ENCODE measurements at regions not wholly inside any gene's neighbourhood (a gene's known extent, or its start where the extent isn't known, plus 50 kb on each side); places are given as distances from the start of the nearest gene placed in this dataset.

DNA sequence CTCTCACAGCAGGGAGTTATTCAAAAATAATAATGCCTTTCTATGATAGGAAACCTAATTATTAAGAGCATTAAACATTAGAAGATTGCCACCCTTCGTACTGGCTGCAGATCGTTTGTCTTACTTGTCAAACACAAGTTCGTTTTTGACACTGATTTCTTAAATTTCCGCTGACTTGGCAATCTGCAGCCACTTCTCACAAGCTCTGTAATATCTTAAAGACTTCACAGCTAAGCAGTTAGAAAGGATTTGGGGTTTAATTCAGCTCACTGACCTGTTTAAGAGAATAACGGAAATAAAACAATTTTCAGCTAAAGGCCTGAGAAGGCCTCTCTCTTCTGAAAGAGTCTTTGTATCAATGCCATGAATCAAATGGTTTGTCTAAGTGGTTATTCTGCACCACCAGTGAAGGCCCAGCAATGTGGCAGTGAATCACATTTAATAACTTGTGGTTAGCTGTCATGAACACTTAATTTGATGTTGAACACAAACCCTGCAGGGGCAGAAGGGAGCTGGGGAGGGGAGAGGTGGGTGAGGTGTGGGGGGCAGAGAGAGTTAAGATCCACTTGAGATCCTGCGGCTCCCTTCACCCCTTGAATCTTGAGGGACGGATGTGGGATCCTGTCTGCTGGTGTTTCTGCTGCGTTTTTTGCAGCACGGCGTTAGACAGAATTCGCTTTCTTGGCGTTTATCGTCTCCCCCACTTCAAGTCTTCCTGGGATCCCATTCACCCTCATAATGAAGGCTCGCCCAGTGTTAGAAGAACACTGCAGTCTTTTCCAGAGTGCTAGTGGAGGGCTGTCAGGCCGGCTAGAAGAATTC, 145.4 kb upstream of the SATB2 start (continued):
- TF ChIP-seq JUNB (IDR thresholded peaks at IDR 0.05) (no peak), BRCA1 (IDR thresholded peaks at IDR 0.05; ENCODE audit: low read depth, low read length) (no peak)
- TF ChIP-seq, protein P1, sequence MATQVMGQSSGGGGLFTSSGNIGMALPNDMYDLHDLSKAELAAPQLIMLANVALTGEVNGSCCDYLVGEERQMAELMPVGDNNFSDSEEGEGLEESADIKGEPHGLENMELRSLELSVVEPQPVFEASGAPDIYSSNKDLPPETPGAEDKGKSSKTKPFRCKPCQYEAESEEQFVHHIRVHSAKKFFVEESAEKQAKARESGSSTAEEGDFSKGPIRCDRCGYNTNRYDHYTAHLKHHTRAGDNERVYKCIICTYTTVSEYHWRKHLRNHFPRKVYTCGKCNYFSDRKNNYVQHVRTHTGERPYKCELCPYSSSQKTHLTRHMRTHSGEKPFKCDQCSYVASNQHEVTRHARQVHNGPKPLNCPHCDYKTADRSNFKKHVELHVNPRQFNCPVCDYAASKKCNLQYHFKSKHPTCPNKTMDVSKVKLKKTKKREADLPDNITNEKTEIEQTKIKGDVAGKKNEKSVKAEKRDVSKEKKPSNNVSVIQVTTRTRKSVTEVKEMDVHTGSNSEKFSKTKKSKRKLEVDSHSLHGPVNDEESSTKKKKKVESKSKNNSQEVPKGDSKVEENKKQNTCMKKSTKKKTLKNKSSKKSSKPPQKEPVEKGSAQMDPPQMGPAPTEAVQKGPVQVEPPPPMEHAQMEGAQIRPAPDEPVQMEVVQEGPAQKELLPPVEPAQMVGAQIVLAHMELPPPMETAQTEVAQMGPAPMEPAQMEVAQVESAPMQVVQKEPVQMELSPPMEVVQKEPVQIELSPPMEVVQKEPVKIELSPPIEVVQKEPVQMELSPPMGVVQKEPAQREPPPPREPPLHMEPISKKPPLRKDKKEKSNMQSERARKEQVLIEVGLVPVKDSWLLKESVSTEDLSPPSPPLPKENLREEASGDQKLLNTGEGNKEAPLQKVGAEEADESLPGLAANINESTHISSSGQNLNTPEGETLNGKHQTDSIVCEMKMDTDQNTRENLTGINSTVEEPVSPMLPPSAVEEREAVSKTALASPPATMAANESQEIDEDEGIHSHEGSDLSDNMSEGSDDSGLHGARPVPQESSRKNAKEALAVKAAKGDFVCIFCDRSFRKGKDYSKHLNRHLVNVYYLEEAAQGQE (IDR thresholded peaks at IDR 0.05; ENCODE audit: low read depth, low read length), result no peak

DNA sequence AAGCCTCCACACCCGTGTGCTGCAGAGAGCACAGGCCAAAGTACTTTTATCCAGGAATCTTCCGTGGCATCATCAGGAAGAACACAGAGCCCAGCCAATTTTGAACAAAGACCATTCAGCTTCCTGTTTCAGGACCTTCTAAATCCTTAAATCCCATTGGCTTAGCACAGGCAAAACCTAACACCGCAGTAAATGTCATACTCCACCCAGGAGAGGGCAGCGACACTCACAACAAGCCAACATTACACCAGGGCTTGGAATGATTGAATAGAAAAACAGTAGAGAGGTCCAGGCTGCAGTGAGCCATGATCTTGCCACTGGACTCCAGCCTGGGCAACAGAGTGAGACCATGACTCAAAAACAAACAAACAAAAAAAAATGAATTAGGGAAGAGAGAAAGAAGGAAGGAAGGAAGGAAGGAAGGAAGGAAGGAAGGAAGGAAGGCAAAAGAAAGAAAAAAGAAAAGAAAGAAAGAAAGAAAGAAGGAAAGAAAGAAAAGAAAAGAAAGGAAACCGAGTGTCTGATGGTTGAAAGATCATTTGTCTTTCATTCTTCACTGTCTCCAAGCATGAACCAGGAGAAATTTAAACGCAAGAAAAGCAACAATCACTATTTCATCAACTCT, 144.6 kb upstream of the SATB2 start:
- Histone ChIP-seq H3K27ac (ENCODE audit: control insufficient read depth, insufficient read depth) (no peak overlapping the region), H3K9me3 (replicated peaks; ENCODE audit: control insufficient read depth, insufficient read depth, low read length) (no peaks in the 10 kb centered on the region), H3K27me3 (replicated peaks in 1 of 2; ENCODE audit: control insufficient read depth in 2 of 2, insufficient read depth in 2 of 2, low read length in 1 of 2) (no peaks in the 10 kb centered on the region; a peak in 1 of 4 replicates), H4K20me1 (ENCODE audit: control insufficient read depth, insufficient read depth) (no peaks in the 10 kb centered on the region), H3K36me3 (ENCODE audit: control insufficient read depth in 2 of 2, insufficient read depth in 2 of 2, low read length in 1 of 2) (no peaks in the 10 kb centered on the region), H3K9ac (ENCODE audit: control insufficient read depth, insufficient read depth, low read length) (no peak overlapping the region), H3K79me2 (ENCODE audit: control insufficient read depth, insufficient read depth, low read length) (no peaks in the 10 kb centered on the region), H3K4me2 (ENCODE audit: control insufficient read depth, insufficient read depth) (no peak overlapping the region), H2AFZ (ENCODE audit: control insufficient read depth, low read depth, low read length) (no peak overlapping the region), H3K4me1 (ENCODE audit: control insufficient read depth, insufficient read depth, low read length) (no peaks in the 10 kb centered on the region), H3K4me3 (no peak overlapping the region)
- RAD21 ChIA-PET (ENCODE audit: unreplicated experiment), result no interaction called here
- DNase-seq (ENCODE audit: low read depth, low spot score) (no peak), FAIRE-seq (no peak), ATAC-seq (no peak)
- in situ Hi-C loops (cut with MboI), result no loop called here
- SMC1A ChIA-PET (ENCODE audit: uncharacterized antibody, unreplicated experiment), result interaction anchor here (0.6 kb wide), 1 partner anchor 93 kb away, joined by 4 read pairs; no protein-coding TSS in a partner anchor
- intact Hi-C loops (cut with micrococcal nuclease; ENCODE audit: unreplicated experiment), result no loop called here
- no peak for TF ChIP-seq NFYA (IDR thresholded peaks at IDR 0.05; ENCODE audit: borderline replicate concordance, low read depth, low read length)
- peak; percentile 25; the same call in 1 of the 2 replicates for TF ChIP-seq RAD21 (IDR thresholded peaks at IDR 0.05; ENCODE audit: insufficient read depth, low read depth, low read length)
- TF ChIP-seq, protein P2, sequence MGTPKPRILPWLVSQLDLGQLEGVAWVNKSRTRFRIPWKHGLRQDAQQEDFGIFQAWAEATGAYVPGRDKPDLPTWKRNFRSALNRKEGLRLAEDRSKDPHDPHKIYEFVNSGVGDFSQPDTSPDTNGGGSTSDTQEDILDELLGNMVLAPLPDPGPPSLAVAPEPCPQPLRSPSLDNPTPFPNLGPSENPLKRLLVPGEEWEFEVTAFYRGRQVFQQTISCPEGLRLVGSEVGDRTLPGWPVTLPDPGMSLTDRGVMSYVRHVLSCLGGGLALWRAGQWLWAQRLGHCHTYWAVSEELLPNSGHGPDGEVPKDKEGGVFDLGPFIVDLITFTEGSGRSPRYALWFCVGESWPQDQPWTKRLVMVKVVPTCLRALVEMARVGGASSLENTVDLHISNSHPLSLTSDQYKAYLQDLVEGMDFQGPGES (IDR thresholded peaks at IDR 0.05), result no peak
- CTCF ChIA-PET, result no interaction called here
- POLR2A ChIA-PET, result no interaction called here
- 23% methylated on average over 6 of the region's 6 CpGs for WGBS (ENCODE audit: insufficient coverage, insufficient replicate concordance, low lambda C conversion rate, missing lambda C conversion rate)
- BruUV-seq (replicated peaks), result no TSS peak
